ENCODE measurements at regions not wholly inside any gene's neighbourhood (a gene's known extent, or its start where the extent isn't known, plus 50 kb on each side); places are given as distances from the start of the nearest gene placed in this dataset.

GRCh38 chr5:168106008-168106761, 185.3 kb upstream of the WWC1 start:
- Histone ChIP-seq H3K36me3 (ENCODE audit: control insufficient read depth, insufficient read depth, low read length) (no peaks in the 10 kb centered on the region), H3K27me3 (replicated peaks; ENCODE audit: control insufficient read depth, insufficient read depth, low read length) (no peaks in the 10 kb centered on the region; the same call in none of the 2 replicates), H3K4me3 (replicated peaks; ENCODE audit: low read depth, low read length) (no peak overlapping the region)
- DNase-seq (ENCODE audit: extremely low read depth, insufficient read length), result no peak
- TF ChIP-seq, protein P1, sequence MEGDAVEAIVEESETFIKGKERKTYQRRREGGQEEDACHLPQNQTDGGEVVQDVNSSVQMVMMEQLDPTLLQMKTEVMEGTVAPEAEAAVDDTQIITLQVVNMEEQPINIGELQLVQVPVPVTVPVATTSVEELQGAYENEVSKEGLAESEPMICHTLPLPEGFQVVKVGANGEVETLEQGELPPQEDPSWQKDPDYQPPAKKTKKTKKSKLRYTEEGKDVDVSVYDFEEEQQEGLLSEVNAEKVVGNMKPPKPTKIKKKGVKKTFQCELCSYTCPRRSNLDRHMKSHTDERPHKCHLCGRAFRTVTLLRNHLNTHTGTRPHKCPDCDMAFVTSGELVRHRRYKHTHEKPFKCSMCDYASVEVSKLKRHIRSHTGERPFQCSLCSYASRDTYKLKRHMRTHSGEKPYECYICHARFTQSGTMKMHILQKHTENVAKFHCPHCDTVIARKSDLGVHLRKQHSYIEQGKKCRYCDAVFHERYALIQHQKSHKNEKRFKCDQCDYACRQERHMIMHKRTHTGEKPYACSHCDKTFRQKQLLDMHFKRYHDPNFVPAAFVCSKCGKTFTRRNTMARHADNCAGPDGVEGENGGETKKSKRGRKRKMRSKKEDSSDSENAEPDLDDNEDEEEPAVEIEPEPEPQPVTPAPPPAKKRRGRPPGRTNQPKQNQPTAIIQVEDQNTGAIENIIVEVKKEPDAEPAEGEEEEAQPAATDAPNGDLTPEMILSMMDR (IDR thresholded peaks at IDR 0.05; ENCODE audit: insufficient read depth, low read length, poor library complexity, severe bottlenecking), result no peak

GRCh38 chr5:168109441-168109840, 182.0 kb upstream of the WWC1 start:
- no peak for DNase-seq (ENCODE audit: extremely low read depth, insufficient read length)
- Histone ChIP-seq H3K4me3 (replicated peaks; ENCODE audit: low read depth, low read length) (no peak overlapping the region), H3K36me3 (ENCODE audit: control insufficient read depth, insufficient read depth, low read length) (no peaks in the 10 kb centered on the region), H3K27me3 (replicated peaks; ENCODE audit: control insufficient read depth, insufficient read depth, low read length) (no peaks in the 10 kb centered on the region; the same call in none of the 2 replicates)
- TF ChIP-seq, protein P1 (IDR thresholded peaks at IDR 0.05; ENCODE audit: insufficient read depth, low read length, poor library complexity, severe bottlenecking), result no peak

- Histone ChIP-seq H3K4me3 (replicated peaks; ENCODE audit: low read depth, low read length) (no peak overlapping the region), H3K27me3 (replicated peaks; ENCODE audit: control insufficient read depth, insufficient read depth, low read length) (no peaks in the 10 kb centered on the region; the same call in none of the 2 replicates), H3K36me3 (ENCODE audit: control insufficient read depth, insufficient read depth, low read length) (no peaks in the 10 kb centered on the region)
- TF ChIP-seq, protein P1 (IDR thresholded peaks at IDR 0.05; ENCODE audit: insufficient read depth, low read length, poor library complexity, severe bottlenecking), result no peak
- no peak for DNase-seq (ENCODE audit: extremely low read depth, insufficient read length)
Observed at GRCh38 chr5:168110384-168110783, 181.1 kb upstream of the WWC1 start.

- H3K27me3 ChIP-seq (replicated peaks; ENCODE audit: control insufficient read depth, insufficient read depth, low read length), result no peaks in the 10 kb centered on the region; the same call in none of the 2 replicates
- TF ChIP-seq, protein P1 (IDR thresholded peaks at IDR 0.05; ENCODE audit: insufficient read depth, low read length, poor library complexity, severe bottlenecking), result no peak
- no peak for DNase-seq (ENCODE audit: extremely low read depth, insufficient read length)
- H3K36me3 ChIP-seq (ENCODE audit: control insufficient read depth, insufficient read depth, low read length), result no peaks in the 10 kb centered on the region
- H3K4me3 ChIP-seq (replicated peaks; ENCODE audit: low read depth, low read length), result no peak overlapping the region
Observed at GRCh38 chr5:168110870-168111832, 180.3 kb upstream of the WWC1 start.

GRCh38 chr5:168114444-168115017, 176.9 kb upstream of the WWC1 start:
- TF ChIP-seq, protein P1 (IDR thresholded peaks at IDR 0.05; ENCODE audit: insufficient read depth, low read length, poor library complexity, severe bottlenecking), result peak; percentile 89
- Histone ChIP-seq H3K36me3 (ENCODE audit: control insufficient read depth, insufficient read depth, low read length) (no peaks in the 10 kb centered on the region), H3K4me3 (replicated peaks; ENCODE audit: low read depth, low read length) (no peak overlapping the region), H3K27me3 (replicated peaks; ENCODE audit: control insufficient read depth, insufficient read depth, low read length) (no peaks in the 10 kb centered on the region; the same call in 1 of the 2 replicates)
- peak; percentile 36 for DNase-seq (ENCODE audit: extremely low read depth, insufficient read length)
